Loucy (cell line): ENCODE measurements at regions not wholly inside any gene's neighbourhood (a gene's known extent, or its start where the extent isn't known, plus 50 kb on each side); places are given as distances from the start of the nearest gene placed in this dataset.

Experiments used
- EZH2phosphoT487 ChIP-seq: fragments of 200-600 bp; IDR thresholded peaks from 2 replicates; pipeline ENCODE4 v1.6.1; 2018; ENCODE audit warnings: antibody characterized with exemption, mild to moderate bottlenecking, moderate library complexity, borderline replicate concordance
- TF ChIP-seq, protein P1 (sequence below): fragments of 200-600 bp; sonication (generic); conservative IDR thresholded peaks from 2 replicates; pipeline ENCODE4 v1.5.1; 2014; ENCODE audit warnings: mild to moderate bottlenecking, antibody characterized with exemption, low read length

DNA sequence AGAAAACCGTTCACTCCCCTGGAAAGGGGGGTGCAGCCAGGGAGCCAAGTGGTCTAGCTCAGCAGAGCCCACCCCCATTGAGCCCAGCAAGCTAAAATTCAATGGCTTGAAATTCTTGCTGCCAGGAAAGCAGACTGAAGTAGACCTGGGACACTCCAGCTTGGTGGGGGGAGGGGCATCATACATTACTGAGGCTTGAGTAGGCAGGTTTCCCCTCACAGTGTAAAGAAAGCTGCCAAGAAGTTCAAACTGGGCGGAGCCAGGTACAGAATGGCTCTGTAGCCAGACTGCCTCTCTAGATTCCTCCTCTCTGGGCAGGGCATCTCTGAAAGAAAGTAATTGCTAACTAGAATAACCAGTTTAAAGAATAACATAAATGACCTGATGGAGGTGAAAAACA is 372.3 kb upstream of the F9 start:
- TF ChIP-seq, protein P1, sequence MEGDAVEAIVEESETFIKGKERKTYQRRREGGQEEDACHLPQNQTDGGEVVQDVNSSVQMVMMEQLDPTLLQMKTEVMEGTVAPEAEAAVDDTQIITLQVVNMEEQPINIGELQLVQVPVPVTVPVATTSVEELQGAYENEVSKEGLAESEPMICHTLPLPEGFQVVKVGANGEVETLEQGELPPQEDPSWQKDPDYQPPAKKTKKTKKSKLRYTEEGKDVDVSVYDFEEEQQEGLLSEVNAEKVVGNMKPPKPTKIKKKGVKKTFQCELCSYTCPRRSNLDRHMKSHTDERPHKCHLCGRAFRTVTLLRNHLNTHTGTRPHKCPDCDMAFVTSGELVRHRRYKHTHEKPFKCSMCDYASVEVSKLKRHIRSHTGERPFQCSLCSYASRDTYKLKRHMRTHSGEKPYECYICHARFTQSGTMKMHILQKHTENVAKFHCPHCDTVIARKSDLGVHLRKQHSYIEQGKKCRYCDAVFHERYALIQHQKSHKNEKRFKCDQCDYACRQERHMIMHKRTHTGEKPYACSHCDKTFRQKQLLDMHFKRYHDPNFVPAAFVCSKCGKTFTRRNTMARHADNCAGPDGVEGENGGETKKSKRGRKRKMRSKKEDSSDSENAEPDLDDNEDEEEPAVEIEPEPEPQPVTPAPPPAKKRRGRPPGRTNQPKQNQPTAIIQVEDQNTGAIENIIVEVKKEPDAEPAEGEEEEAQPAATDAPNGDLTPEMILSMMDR = no peak
- TF ChIP-seq EZH2phosphoT487 = no peak
